Activated CD4-positive, alpha-beta T cell treated with anti-CD3 and anti-CD28 coated beads, Interleukin-2, amount 10 ng/mL, durations not matched to agents 7 days and 5 days (primary cell): ENCODE measurements at regions not wholly inside any gene's neighbourhood (a gene's known extent, or its start where the extent isn't known, plus 50 kb on each side); places are given as distances from the start of the nearest gene placed in this dataset.
"Not testable (repeated sequence)": the region's sequence is repeated elsewhere in the genome, so short reads cannot be mapped to it uniquely, and the experiment has no call there.

Experiments
- CTCF ChIA-PET: fragments of 350-600 bp; sonication (Branson Sonifier 250); formaldehyde crosslinking; loops from one replicate; lab custom pipeline; 2021; ENCODE audit warnings: antibody characterized with exemption; lab: Charles Lee
- POLR2A ChIA-PET: fragments of 350-600 bp; sonication (Branson Sonifier 250); formaldehyde crosslinking; loops from one replicate; lab custom pipeline; 2021; ENCODE audit warnings: antibody characterized with exemption; lab: Charles Lee
- DNase-seq: peaks from one replicate; pipeline ENCODE4 v3.0.0-alpha.2; 2020
- H3K27ac Mint-ChIP-seq: one replicate; pipeline ENCODE4 v1.8.0; 2021; ENCODE audit warnings: mild to moderate bottlenecking, moderate library complexity, mixed read lengths
- H3K27me3 Mint-ChIP-seq: one replicate; pipeline ENCODE4 v1.8.0; 2021; ENCODE audit warnings: mixed read lengths
- H3K36me3 Mint-ChIP-seq: one replicate; pipeline ENCODE4 v1.8.0; 2021; ENCODE audit warnings: low read depth, mixed read lengths
- H3K4me1 Mint-ChIP-seq: one replicate; pipeline ENCODE4 v1.8.0; 2021; ENCODE audit warnings: mixed read lengths
- H3K4me3 Mint-ChIP-seq: one replicate; pipeline ENCODE4 v1.8.0; 2021; ENCODE audit warnings: mild to moderate bottlenecking, moderate library complexity, mixed read lengths
- H3K9me3 Mint-ChIP-seq: one replicate; pipeline ENCODE4 v1.8.0; 2021; ENCODE audit warnings: mixed read lengths

DNA sequence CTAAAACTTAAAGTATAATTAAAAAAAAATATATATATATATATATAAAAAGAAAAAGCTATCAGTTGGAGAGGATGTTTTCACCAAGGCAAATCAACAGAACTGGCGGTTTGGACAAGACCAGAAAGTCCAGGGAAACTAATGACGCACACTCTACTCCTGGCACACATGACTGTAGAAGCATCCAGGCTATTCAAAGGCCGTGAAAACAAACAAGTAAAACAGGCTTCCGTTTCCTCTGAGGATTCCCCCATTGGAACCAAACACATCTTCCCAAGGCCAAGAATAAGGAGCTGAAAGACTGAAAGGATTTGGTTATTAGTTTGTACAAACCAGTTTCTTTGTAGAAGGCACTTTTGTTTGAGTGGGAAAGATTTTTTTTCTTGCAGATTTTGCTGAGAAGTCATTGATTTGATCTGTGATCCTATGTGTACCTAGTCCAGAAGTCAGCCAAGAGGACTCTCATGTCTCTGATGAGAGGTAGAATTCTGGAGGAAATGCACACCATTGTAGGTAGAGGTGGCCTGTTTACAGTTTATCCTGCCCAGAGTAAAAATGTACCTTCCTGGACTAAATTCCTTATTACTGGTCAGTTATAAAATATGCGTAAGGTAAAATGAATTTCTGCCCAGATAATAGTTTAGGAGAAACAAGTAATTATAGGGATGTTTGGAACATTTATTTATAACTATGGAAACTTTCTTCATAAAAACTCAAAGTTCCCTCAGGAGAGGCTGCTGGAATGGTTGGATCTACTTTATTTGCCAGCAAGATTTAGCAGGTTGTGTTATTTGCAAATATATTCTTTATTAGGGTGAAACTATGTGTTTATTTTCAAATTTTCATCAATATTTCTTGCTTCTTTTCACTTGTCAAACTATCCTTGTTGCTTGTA is 66.5 kb downstream of the DMP1 start:
- no peaks in the 10 kb centered on the region for H3K36me3 Mint-ChIP-seq
- no peak for DNase-seq
- CTCF ChIA-PET, result no interaction called here
- H3K9me3 Mint-ChIP-seq, result no peaks in the 10 kb centered on the region
- no peaks in the 10 kb centered on the region for H3K27me3 Mint-ChIP-seq
- H3K27ac Mint-ChIP-seq, result no peak overlapping the region
- POLR2A ChIA-PET, result no interaction called here
- H3K4me3 Mint-ChIP-seq, result no peak overlapping the region
- no peaks in the 10 kb centered on the region for H3K4me1 Mint-ChIP-seq

DNA sequence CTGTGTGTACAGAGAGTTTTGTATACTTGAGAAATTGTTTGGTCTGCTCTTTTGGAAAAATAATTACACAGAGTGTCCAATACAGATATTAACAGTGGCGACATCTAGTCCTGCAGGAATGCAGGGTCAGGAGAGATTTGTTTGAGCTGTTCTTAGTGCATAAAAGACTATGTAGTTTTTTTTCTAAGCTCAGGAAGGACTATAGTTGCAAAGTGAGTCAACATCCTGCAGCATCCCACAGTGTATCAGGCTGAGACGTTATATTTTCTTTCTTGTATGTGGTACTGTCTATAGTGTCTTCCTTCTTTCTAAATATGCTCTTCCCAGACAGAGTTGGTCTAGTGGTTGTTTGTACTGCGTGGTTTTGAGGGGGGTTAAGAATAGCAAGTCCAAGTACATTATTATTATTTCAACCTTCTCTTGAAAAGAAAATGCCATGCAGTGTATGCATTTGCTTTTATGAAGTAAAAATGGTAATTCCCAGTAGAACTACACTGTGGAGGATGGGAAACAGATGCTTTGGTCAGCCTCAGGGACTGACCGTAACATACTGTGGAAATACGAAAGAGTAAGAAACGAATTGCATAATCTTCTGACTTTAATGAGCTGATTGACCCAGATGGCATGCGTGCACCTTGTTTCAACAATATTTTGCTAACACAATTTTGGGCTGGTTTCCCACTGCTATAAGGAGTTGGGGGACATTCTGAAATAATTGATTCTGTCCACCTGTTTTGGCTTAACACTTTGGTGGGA is 67.4 kb downstream of the DMP1 start:
- Mint-ChIP-seq H3K27ac (no peak overlapping the region), H3K4me3 (no peak overlapping the region), H3K36me3 (no peaks in the 10 kb centered on the region), H3K27me3 (no peaks in the 10 kb centered on the region), H3K4me1 (no peaks in the 10 kb centered on the region), H3K9me3 (no peaks in the 10 kb centered on the region)
- no peak for DNase-seq
- CTCF ChIA-PET, result no interaction called here
- POLR2A ChIA-PET, result no interaction called here

DNA sequence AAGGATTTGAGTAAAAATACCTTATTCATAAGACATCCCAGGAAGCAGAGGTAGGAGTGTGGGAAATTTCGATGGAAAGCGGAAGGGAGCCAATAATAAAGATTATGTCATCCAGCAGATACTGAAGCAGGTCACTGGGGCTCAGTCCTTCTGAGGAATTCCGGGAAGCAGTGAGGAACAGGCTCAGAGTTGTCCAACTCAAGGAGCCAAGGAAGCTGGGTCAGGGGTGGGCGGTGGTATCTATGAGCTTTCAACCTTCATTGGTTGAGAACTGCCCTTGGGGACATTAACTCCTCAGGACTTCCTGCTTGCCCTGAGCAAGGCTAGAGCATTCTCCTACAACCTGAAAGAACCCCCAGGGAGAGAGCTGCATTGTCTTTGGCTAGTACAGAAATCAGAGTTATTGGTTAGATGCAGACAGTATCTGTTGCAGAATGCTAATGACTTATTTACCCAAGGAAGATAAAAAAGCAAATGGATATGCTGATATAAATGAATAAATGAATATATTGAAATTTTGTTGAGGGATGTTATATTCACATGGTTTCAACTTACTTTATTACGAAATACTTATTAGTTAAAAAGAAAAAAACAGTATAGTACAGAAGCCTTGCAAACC is 68.2 kb downstream of the DMP1 start:
- H3K4me1 Mint-ChIP-seq, result no peaks in the 10 kb centered on the region
- no peak overlapping the region for H3K27ac Mint-ChIP-seq
- H3K9me3 Mint-ChIP-seq, result no peaks in the 10 kb centered on the region
- POLR2A ChIA-PET, result no interaction called here
- H3K4me3 Mint-ChIP-seq, result no peak overlapping the region
- CTCF ChIA-PET, result no interaction called here
- DNase-seq, result no peak
- no peaks in the 10 kb centered on the region for H3K27me3 Mint-ChIP-seq
- no peaks in the 10 kb centered on the region for H3K36me3 Mint-ChIP-seq

DNA sequence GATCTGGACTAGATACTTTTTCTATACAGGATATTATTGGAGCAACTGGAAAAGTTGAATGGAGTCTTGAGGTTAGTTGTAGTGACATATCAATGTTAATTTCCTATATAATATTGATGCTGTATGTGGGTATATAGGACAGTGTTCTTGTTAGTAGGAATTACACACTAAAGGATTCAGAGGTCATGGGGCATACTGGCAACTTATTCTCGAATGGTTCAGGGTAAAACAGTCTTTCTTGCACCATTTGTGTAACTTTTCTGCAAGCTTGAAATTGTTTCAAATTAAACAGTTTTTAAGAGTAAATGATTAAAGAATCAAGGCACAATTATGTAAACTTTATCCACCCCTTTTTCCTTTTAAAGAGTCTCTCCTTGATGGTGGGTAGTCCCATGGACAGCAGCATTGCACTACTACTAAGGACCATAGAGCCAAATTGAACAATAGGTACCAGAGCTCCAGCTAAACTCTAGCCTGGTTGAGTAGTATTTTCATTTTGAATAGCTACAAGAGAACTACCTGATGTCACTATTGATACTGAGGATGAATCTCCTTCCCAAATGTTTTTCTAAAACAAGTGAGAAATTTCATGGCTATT is 70.1 kb downstream of the DMP1 start:
- no peak for DNase-seq
- ChIA-PET CTCF (no interaction called here), POLR2A (no interaction called here)
- Mint-ChIP-seq H3K9me3 (peaks cover 6% of the 10 kb centered on the region), H3K4me1 (no peaks in the 10 kb centered on the region), H3K27me3 (no peaks in the 10 kb centered on the region), H3K27ac (no peak overlapping the region), H3K36me3 (no peaks in the 10 kb centered on the region), H3K4me3 (no peak overlapping the region)

DNA sequence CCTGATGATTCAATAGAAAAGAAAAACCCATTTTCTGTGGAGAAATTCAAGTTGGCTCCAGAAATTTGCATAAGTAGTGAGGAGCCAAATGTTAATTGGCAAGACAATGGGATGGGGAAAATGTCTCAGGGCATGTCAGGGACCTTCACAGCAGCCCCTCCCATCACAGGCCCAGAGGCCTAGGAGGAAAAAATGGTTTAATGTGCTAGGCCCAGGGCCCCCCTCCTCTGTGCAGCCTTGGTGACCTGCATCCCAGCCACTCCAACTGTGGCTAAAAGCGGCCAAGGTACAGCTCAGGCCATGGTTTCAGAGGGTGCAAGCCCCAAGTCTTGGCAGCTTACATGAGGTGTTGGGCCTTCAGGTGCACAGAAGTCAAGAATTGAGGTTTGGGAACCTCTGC is 74.1 kb upstream of the IBSP start:
- H3K4me1 Mint-ChIP-seq, H3K27me3 Mint-ChIP-seq, H3K27ac Mint-ChIP-seq, POLR2A ChIA-PET, DNase-seq, H3K4me3 Mint-ChIP-seq, CTCF ChIA-PET, H3K36me3 Mint-ChIP-seq: not testable (repeated sequence)
- peaks cover 13% of the 10 kb centered on the region for H3K9me3 Mint-ChIP-seq

DNA sequence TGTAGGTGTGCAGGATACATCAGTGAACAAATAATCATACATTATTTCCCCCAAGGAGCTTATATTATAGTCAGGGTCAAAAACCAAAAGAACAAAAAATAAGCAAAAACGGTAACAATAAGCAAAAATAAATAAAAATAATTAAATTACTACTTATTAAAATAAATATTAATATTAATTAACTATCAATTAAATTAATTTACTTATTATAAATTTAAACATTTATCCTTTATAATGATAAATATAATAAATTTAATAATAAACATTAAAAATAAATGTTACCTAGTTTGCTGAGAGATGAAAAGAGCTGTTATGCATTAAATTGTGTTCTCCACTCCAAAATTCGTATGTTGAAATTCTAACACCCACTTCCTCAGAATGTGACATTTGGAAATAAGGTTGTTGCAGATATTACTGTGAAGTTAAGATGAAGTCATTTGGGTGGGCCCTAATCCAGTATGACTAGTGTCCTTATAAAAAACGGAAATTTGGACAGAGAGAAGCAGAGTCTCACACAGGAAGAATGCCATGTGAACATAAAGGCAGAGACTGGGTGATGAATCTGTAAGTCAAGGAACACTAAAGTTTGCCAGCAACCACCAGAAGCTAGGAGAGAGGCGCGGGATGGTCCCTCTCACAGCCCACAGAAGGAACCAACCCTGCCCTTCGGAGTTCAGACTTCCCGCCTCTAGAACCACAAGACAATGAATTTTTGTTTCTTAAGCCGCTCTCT is 67.2 kb upstream of the IBSP start:
- DNase-seq, result no peak
- H3K36me3 Mint-ChIP-seq, result no peaks in the 10 kb centered on the region
- peaks cover 2% of the 10 kb centered on the region for H3K27me3 Mint-ChIP-seq
- H3K4me3 Mint-ChIP-seq, result no peak overlapping the region
- H3K27ac Mint-ChIP-seq, result no peak overlapping the region
- H3K4me1 Mint-ChIP-seq, result no peaks in the 10 kb centered on the region
- ChIA-PET POLR2A (no interaction called here), CTCF (no interaction called here)
- H3K9me3 Mint-ChIP-seq, result no peaks in the 10 kb centered on the region

DNA sequence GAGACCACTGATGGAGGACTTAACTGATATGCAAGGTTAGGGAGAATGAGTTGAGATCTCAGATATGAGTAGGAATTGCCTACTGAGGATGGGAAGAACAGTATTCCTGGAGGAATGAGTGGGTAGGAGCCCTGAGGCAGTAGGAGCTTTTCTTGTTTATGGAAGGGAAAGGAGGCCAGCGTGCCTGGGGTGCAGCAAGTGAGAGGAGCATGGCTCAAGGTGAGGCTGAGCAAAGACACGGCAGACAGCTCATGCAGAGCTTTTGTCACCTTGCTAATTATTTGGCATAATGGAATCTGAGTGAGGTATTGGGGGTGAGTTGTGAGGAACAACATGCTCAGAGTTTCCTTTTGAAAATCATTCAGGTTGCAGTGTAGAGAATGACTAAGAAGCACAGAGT is 65.3 kb upstream of the IBSP start:
- H3K9me3 Mint-ChIP-seq, result no peaks in the 10 kb centered on the region
- POLR2A ChIA-PET, result no interaction called here
- no peak overlapping the region for H3K27ac Mint-ChIP-seq
- H3K4me3 Mint-ChIP-seq, result no peak overlapping the region
- DNase-seq, result no peak
- peaks cover 2% of the 10 kb centered on the region for H3K27me3 Mint-ChIP-seq
- no peaks in the 10 kb centered on the region for H3K36me3 Mint-ChIP-seq
- CTCF ChIA-PET, result interaction anchor here (0.6 kb wide), 1 partner anchor 1381 kb away, joined by 5 read pairs; no protein-coding TSS in a partner anchor
- no peaks in the 10 kb centered on the region for H3K4me1 Mint-ChIP-seq

DNA sequence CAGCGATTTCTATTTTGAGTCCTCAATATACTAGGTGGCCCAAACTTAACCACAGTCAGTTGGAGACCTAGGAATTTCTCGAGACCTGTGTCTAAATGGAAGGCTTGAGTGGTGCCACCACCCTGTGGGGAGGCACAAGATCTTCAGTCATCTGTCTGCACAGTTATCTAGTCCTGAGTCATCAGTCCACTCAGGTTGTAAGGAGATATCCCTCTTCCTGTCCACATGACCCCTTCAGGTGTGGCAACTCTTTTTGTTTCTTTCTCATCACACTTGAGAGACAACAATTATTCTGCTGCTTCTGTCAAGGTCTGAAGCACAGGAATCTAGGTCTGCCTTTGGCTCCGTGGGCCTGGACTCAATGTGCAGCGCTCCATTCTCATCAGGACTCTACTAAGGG is 64.4 kb upstream of the IBSP start:
- no peaks in the 10 kb centered on the region for H3K9me3 Mint-ChIP-seq
- H3K4me1 Mint-ChIP-seq, result no peaks in the 10 kb centered on the region
- H3K27me3 Mint-ChIP-seq, result no peaks in the 10 kb centered on the region
- H3K4me3 Mint-ChIP-seq, result no peak overlapping the region
- no peaks in the 10 kb centered on the region for H3K36me3 Mint-ChIP-seq
- CTCF ChIA-PET, result no interaction called here
- no peak overlapping the region for H3K27ac Mint-ChIP-seq
- DNase-seq, result no peak
- POLR2A ChIA-PET, result no interaction called here

DNA sequence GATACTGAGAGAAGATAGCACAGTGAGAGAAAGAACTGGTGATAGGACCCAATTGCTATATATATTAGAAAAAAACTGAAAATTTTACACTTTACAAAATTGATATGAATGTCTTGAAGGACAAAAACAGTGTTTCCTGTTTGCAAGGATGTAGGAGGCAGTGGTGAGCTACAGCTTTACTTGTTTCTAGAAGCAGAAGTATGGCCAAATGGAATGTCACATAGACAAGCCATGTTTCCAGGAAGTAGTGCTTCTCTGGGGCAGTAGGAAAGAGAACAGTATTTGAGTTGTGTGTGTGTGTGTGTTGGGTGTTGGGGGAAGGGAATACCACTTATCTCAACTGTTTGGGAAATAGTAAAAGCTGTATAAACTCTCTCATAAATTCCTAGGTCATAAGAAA is 60.9 kb upstream of the IBSP start:
- no peaks in the 10 kb centered on the region for H3K36me3 Mint-ChIP-seq
- no peaks in the 10 kb centered on the region for H3K9me3 Mint-ChIP-seq
- CTCF ChIA-PET, result interaction anchor here (0.7 kb wide), 1 partner anchor 901 kb away, joined by 5 read pairs; no protein-coding TSS in a partner anchor
- no peak overlapping the region for H3K27ac Mint-ChIP-seq
- peaks cover 2% of the 10 kb centered on the region for H3K27me3 Mint-ChIP-seq
- POLR2A ChIA-PET, result no interaction called here
- DNase-seq, result no peak
- H3K4me3 Mint-ChIP-seq, result no peak overlapping the region
- no peaks in the 10 kb centered on the region for H3K4me1 Mint-ChIP-seq

DNA sequence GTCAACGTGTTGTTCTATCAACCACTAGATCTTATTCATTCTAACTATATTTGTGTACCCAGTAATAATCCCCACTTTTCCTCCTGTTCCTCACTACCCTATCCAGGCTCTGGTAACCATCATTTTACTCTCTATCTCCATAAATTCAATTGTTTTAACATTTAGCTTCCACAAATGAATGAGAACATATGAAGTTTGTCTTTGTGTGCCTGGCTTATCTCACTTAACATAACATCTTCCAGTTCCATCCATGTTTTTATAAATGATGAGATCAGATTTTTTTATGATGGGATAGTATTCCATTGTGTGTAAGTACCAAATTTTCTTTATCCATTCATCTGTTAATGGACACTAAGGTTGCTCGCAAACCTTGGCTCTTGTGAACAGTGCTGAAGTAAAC is 59.9 kb upstream of the IBSP start:
- H3K4me3 Mint-ChIP-seq, result no peak overlapping the region
- CTCF ChIA-PET, result no interaction called here
- no peaks in the 10 kb centered on the region for H3K9me3 Mint-ChIP-seq
- no peak overlapping the region for H3K27ac Mint-ChIP-seq
- H3K4me1 Mint-ChIP-seq, result no peaks in the 10 kb centered on the region
- POLR2A ChIA-PET, result no interaction called here
- peaks cover 2% of the 10 kb centered on the region for H3K27me3 Mint-ChIP-seq
- H3K36me3 Mint-ChIP-seq, result no peaks in the 10 kb centered on the region
- DNase-seq, result no peak

DNA sequence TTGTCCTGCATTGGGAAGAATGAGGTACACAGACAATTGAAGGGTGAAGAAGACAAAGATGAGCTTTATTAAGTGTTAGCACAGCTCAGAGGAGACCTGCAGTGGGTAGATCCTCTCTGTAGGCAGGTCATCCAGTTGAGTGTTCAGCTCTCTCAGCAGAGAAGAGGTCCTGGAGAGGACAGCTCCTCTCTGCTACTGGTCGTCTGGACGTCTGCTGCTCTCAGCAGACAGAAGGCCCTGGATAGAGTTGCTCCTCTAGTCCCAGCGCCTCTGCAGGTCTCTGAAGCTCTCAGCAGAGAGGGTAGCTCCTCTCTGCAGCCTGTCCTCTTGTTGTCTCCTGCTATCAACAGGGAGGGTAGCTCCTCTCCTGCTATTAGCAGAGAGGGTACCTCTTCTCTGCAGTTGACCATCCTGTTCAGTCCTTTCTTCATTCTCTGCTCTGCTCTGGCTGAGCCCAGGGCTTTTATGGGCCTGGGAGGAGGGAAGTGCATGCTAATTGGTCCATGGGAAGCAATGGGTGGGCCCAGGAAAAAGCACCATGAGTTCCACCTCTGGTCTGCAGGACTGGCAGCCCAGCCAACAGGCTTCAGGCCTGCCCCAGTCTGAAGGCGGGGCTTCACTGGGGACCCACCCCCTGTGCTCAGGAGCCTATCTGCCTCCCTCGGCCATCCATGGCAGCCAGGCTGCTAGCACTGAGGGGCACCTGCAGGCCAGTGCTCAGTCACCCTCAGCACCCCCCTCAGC is 54.1 kb upstream of the IBSP start:
- CTCF ChIA-PET, result no interaction called here
- no peaks in the 10 kb centered on the region for H3K36me3 Mint-ChIP-seq
- DNase-seq, result no peak
- no peaks in the 10 kb centered on the region for H3K9me3 Mint-ChIP-seq
- no peaks in the 10 kb centered on the region for H3K4me1 Mint-ChIP-seq
- H3K4me3 Mint-ChIP-seq, result no peak overlapping the region
- no peak overlapping the region for H3K27ac Mint-ChIP-seq
- peaks cover 3% of the 10 kb centered on the region for H3K27me3 Mint-ChIP-seq
- POLR2A ChIA-PET, result no interaction called here

DNA sequence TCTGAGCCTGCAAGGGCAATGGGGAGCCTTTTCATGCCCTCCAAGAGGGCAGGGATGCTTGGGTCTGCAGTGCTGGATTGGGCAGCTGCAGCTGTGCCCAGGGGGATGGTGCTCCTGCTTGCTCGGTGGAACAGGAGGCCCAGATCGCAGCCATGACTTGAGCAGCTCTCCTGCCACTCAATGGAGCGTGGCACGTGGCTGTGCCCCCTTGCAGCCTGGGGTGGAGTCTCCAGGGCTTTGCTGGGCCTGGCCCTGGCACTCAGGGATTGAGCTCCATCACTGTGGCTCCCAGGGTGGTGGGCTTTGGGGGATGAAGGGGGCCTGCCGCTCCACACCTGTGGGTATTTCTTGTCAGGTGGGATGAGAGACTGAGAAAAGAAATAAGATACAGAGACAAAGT is 53.4 kb upstream of the IBSP start:
- H3K36me3 Mint-ChIP-seq, result no peaks in the 10 kb centered on the region
- H3K27ac Mint-ChIP-seq, result no peak overlapping the region
- H3K4me3 Mint-ChIP-seq, result no peak overlapping the region
- ChIA-PET CTCF (no interaction called here), POLR2A (no interaction called here)
- H3K9me3 Mint-ChIP-seq, result no peaks in the 10 kb centered on the region
- H3K4me1 Mint-ChIP-seq, result no peaks in the 10 kb centered on the region
- peaks cover 2% of the 10 kb centered on the region for H3K27me3 Mint-ChIP-seq
- DNase-seq, result no peak
